PFSK-1 (cell line): ENCODE measurements at regions not wholly inside any gene's neighbourhood (a gene's known extent, or its start where the extent isn't known, plus 50 kb on each side); places are given as distances from the start of the nearest gene placed in this dataset.

Experiments used
- FOXP2 ChIP-seq: optimal IDR thresholded peaks from 2 replicates; pipeline ENCODE3; 2011; ENCODE audit warnings: borderline replicate concordance, control low read depth, inconsistent platforms; ENCODE audit not compliant: insufficient read depth; ENCODE audit errors: extremely low read length, extremely low read depth
- POLR2AphosphoS5 ChIP-seq: IDR thresholded peaks from 2 replicates; pipeline ENCODE4 v1.6.1; 2012; ENCODE audit warnings: low read depth, mild to moderate bottlenecking, control low read depth, low read length, moderate library complexity
- SIN3A ChIP-seq: IDR thresholded peaks from 2 replicates; pipeline ENCODE4 v1.6.1; 2012; ENCODE audit warnings: mild to moderate bottlenecking, low read length, moderate library complexity, borderline replicate concordance; ENCODE audit not compliant: insufficient read depth
- TAF1 ChIP-seq: IDR thresholded peaks from 2 replicates; pipeline ENCODE4 v1.6.1; 2012; ENCODE audit warnings: low read length, control low read depth, borderline replicate concordance; ENCODE audit not compliant: insufficient read depth
- TF ChIP-seq, protein P1 (sequence below), 2 experiments: IDR thresholded peaks; 2 replicates each; pipeline versions ENCODE4 v1.6.1 to v1.8.0; 2011 to 2012; ENCODE audit warnings: low read depth in 2 of 2, low read length in 2 of 2, control low read depth in 1 of 2, inconsistent platforms in 1 of 2, mild to moderate bottlenecking in 1 of 2, moderate library complexity in 1 of 2; ENCODE audit not compliant: insufficient read depth in 1 of 2

DNA sequence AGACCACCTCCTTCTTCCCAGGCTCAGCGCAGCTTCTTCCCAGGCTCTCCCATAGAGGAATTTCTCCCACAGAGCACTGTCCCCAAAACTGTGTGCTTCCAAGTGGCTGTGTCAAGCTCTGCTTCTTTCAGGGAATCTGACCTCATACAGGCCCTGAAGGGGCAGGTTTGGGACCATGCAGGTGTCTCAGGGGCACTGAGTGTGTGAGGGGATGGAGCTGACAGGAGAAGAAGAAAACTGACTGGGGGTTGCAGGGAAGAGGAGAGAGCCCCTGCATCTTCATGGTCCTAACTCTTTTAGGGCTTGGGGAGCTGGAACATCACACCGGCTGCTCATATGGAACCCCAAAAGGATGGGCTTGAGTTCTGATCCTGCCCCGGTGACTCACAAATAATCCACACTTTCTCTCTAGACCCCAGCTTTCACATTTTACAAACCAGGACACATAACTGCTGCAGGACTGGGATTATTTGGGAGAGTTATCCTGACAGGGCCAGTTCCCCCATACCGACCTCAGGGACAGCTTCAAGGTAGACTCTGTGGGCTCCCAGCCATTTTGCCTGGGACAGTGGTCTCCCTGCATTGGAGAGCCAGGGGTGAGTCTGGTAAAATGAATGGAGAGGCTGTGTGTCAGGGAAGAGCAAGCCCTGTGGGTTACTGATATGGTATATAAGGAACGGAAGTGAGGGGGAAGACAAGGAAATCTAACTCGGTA, 316.1 kb downstream of the TLE3 start:
- TF ChIP-seq POLR2AphosphoS5, result no peak
- TF ChIP-seq SIN3A, result no peak
- TF ChIP-seq, protein P1, sequence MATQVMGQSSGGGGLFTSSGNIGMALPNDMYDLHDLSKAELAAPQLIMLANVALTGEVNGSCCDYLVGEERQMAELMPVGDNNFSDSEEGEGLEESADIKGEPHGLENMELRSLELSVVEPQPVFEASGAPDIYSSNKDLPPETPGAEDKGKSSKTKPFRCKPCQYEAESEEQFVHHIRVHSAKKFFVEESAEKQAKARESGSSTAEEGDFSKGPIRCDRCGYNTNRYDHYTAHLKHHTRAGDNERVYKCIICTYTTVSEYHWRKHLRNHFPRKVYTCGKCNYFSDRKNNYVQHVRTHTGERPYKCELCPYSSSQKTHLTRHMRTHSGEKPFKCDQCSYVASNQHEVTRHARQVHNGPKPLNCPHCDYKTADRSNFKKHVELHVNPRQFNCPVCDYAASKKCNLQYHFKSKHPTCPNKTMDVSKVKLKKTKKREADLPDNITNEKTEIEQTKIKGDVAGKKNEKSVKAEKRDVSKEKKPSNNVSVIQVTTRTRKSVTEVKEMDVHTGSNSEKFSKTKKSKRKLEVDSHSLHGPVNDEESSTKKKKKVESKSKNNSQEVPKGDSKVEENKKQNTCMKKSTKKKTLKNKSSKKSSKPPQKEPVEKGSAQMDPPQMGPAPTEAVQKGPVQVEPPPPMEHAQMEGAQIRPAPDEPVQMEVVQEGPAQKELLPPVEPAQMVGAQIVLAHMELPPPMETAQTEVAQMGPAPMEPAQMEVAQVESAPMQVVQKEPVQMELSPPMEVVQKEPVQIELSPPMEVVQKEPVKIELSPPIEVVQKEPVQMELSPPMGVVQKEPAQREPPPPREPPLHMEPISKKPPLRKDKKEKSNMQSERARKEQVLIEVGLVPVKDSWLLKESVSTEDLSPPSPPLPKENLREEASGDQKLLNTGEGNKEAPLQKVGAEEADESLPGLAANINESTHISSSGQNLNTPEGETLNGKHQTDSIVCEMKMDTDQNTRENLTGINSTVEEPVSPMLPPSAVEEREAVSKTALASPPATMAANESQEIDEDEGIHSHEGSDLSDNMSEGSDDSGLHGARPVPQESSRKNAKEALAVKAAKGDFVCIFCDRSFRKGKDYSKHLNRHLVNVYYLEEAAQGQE (IDR thresholded peaks at IDR 0.05; ENCODE audit: insufficient read depth in 1 of 2, low read depth in 2 of 2, low read length in 2 of 2), result no peak
- no peak for TF ChIP-seq TAF1
- no peak for TF ChIP-seq FOXP2

DNA sequence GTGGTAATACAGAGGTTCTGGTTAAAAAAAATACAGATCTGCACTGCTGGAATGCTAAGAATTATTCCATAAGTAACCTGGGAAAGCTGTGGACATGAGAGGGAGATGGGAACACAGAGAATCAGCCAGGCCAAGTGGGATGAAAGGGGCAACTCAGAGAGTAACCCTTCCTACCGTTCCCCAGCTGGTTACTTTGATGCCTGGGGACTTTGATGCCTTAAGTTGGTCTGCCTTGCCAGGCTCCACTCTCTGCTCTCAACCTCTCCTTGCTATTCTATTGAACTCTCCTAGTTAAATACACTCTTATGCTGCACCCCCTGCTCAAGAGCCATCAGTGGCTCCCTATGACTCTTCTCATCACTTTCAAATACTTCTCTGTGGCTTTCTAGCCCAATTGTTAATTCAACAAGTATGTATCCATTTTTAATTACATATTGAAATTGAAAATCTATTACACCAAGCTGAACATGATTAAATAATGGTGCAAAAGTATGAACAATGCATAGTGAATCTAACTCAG, 315.5 kb downstream of the TLE3 start:
- TF ChIP-seq SIN3A (no peak), POLR2AphosphoS5 (no peak), TAF1 (no peak), FOXP2 (no peak)
- TF ChIP-seq, protein P1 (IDR thresholded peaks at IDR 0.05; ENCODE audit: insufficient read depth in 1 of 2, low read depth in 2 of 2, low read length in 2 of 2), result no peak

DNA sequence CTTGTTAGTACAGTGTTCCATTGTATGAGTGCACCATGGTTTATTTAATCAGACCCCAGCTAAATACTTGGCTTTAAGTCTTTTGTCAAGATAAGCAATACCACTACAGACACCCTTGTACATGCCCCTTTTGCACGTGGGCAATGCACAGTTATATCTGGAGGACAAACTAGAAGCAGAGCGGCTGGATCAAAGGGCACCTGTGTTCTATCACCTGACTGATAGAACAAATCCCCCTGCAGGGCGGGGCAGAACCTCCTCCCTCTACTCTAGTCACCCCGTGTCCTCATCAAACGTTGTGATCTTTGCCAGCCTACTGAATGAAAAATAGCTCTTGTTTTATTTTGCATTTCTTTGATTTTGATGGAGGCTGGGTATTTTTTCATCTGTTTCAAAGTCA, 314.9 kb downstream of the TLE3 start:
- TF ChIP-seq FOXP2 (no peak), SIN3A (no peak), POLR2AphosphoS5 (no peak), TAF1 (no peak)
- TF ChIP-seq, protein P1 (IDR thresholded peaks at IDR 0.05; ENCODE audit: insufficient read depth in 1 of 2, low read depth in 2 of 2, low read length in 2 of 2), result no peak

DNA sequence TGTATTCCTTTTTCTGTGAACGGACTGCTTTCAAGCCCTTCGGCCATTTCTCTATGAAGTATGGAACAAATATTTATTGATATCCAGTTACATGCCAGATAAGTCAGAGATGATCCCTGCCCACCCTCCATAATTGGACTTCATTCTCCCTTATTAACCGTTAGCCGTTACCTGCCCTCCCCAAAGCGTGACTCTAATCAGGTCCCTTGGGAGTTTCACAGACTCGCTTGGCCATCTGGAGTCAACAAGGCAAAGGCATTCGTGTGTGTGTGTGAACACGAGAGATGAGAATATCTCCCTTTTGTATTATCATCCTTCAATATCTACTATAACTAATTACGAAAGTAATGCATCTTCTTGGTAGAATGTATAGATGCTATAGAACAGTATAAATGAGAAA, 314.5 kb downstream of the TLE3 start:
- TF ChIP-seq FOXP2 (no peak), SIN3A (no peak), POLR2AphosphoS5 (no peak), TAF1 (no peak)
- TF ChIP-seq, protein P1 (IDR thresholded peaks at IDR 0.05; ENCODE audit: insufficient read depth in 1 of 2, low read depth in 2 of 2, low read length in 2 of 2), result no peak
